ELR (cell line): ENCODE measurements at regions not wholly inside any gene's neighbourhood (a gene's known extent, or its start where the extent isn't known, plus 50 kb on each side); places are given as distances from the start of the nearest gene placed in this dataset.

Source experiments
- DNase-seq: peaks from one replicate; pipeline ENCODE4 v3.0.0-alpha.2; 2015; ENCODE audit warnings: low read depth

- DNase-seq: no peak
Measured at GRCh38 chr5:109468288-109468676, 58.5 kb upstream of the PJA2 start.

- no peak for DNase-seq
Measured at GRCh38 chr5:109467058-109467457, 57.3 kb upstream of the PJA2 start.
